HEK293T (cell line): ENCODE measurements at regions not wholly inside any gene's neighbourhood (a gene's known extent, or its start where the extent isn't known, plus 50 kb on each side); places are given as distances from the start of the nearest gene placed in this dataset.

ENCODE experiments used
- ARNT ChIP-seq: fragments of 450-650 bp; IDR thresholded peaks from 2 replicates; pipeline ENCODE4 v1.6.1; 2017; ENCODE audit warnings: mild to moderate bottlenecking
- BHLHE40 ChIP-seq: fragments of 450-650 bp; IDR thresholded peaks from 2 replicates; pipeline ENCODE4 v1.6.1; 2016; ENCODE audit warnings: mild to moderate bottlenecking, moderate library complexity, borderline replicate concordance
- CTBP1 ChIP-seq: fragments of 450-650 bp; IDR thresholded peaks from 2 replicates; pipeline ENCODE4 v1.6.1; 2016; ENCODE audit warnings: borderline replicate concordance
- ELF4 ChIP-seq: fragments of 450-650 bp; IDR thresholded peaks from 2 replicates; pipeline ENCODE4 v1.6.1; 2017; ENCODE audit warnings: antibody characterized with exemption
- FOXA1 ChIP-seq: fragments of 450-650 bp; IDR thresholded peaks from 2 replicates; pipeline ENCODE4 v1.6.1; 2016; ENCODE audit warnings: mild to moderate bottlenecking
- FOXK2 ChIP-seq: fragments of 450-650 bp; IDR thresholded peaks from 2 replicates; pipeline ENCODE4 v1.6.1; 2016; ENCODE audit warnings: mild to moderate bottlenecking
- FOXM1 ChIP-seq: fragments of 450-650 bp; IDR thresholded peaks from 2 replicates; pipeline ENCODE4 v1.6.1; 2017; ENCODE audit warnings: mild to moderate bottlenecking, borderline replicate concordance
- L3MBTL2 ChIP-seq: fragments of 450-650 bp; conservative IDR thresholded peaks from 2 replicates; pipeline ENCODE4 v1.6.1; 2016; ENCODE audit warnings: mild to moderate bottlenecking
- NFRKB ChIP-seq: fragments of 450-650 bp; IDR thresholded peaks from 2 replicates; pipeline ENCODE4 v1.6.1; 2016; ENCODE audit warnings: mild to moderate bottlenecking, moderate library complexity
- SP1 ChIP-seq: fragments of 450-650 bp; IDR thresholded peaks from 2 replicates; pipeline ENCODE4 v1.6.1; 2017
- TARDBP ChIP-seq: fragments of 450-650 bp; IDR thresholded peaks from 2 replicates; pipeline ENCODE4 v1.6.1; 2016

GRCh38 chr13:21833921-21834320 is 163.0 kb downstream of the FGF9 start:
- TF ChIP-seq BHLHE40: no peak
- TF ChIP-seq ELF4: no peak
- TF ChIP-seq SP1: no peak
- TF ChIP-seq CTBP1: no peak
- TF ChIP-seq FOXK2: no peak
- no peak for TF ChIP-seq L3MBTL2
- TF ChIP-seq FOXM1: no peak
- TF ChIP-seq ARNT: no peak
- TF ChIP-seq FOXA1: no peak
- TF ChIP-seq TARDBP: no peak
- no peak for TF ChIP-seq NFRKB
